GM06990 (cell line): ENCODE measurements at regions not wholly inside any gene's neighbourhood (a gene's known extent, or its start where the extent isn't known, plus 50 kb on each side); places are given as distances from the start of the nearest gene placed in this dataset.
"Not testable (repeated sequence)": the region's sequence is repeated elsewhere in the genome, so short reads cannot be mapped to it uniquely, and the experiment has no call there.

Experiments used
- DNase-seq: peaks from one replicate; pipeline ENCODE4 v3.0.0-alpha.2; 2011; ENCODE audit not compliant: insufficient read length; ENCODE audit errors: extremely low read depth
- H3K27me3 ChIP-seq: replicated peaks from 2 replicates; pipeline ENCODE4 v1.6.0; 2011; ENCODE audit warnings: low read length; ENCODE audit not compliant: control insufficient read depth, insufficient read depth
- H3K36me3 ChIP-seq: 2 replicates; pipeline ENCODE4 v1.5.1; 2011; ENCODE audit warnings: low read length; ENCODE audit not compliant: control insufficient read depth, insufficient read depth
- H3K4me3 ChIP-seq: replicated peaks from 2 replicates; pipeline ENCODE4 v1.5.1; 2011; ENCODE audit warnings: low read depth, mild to moderate bottlenecking, control low read depth, low read length
- CTCF ChIP-seq: IDR thresholded peaks from 2 replicates; pipeline ENCODE4 v1.5.1; 2011; ENCODE audit warnings: low read length, control low read depth, mild to moderate bottlenecking, inconsistent platforms; ENCODE audit not compliant: insufficient read depth, poor library complexity, severe bottlenecking

GRCh38 chr14:106069804-106070625 lies 543.6 kb downstream of the TMEM121 start:
- H3K27me3 ChIP-seq, result no peaks in the 10 kb centered on the region
- no peak overlapping the region for H3K4me3 ChIP-seq
- H3K36me3 ChIP-seq, result no peaks in the 10 kb centered on the region
- no peak for TF ChIP-seq CTCF
- DNase-seq, result no peak

GRCh38 chr14:106080922-106081321 lies 554.5 kb downstream of the TMEM121 start:
- no peak for DNase-seq
- Histone ChIP-seq H3K36me3 (no peaks in the 10 kb centered on the region), H3K27me3 (no peaks in the 10 kb centered on the region), H3K4me3 (no peak overlapping the region)
- no peak for TF ChIP-seq CTCF

- DNase-seq, H3K27me3 ChIP-seq, H3K4me3 ChIP-seq, H3K36me3 ChIP-seq: not testable (repeated sequence)
Measured at GRCh38 chr14:106081721-106082120, 555.3 kb downstream of the TMEM121 start.

- H3K4me3 ChIP-seq, result no peak overlapping the region
- no peaks in the 10 kb centered on the region for H3K27me3 ChIP-seq
- TF ChIP-seq CTCF, result no peak
- DNase-seq, result no peak
- no peaks in the 10 kb centered on the region for H3K36me3 ChIP-seq
Measured at GRCh38 chr14:106083082-106083481, 556.7 kb downstream of the TMEM121 start.

- no peak overlapping the region for H3K4me3 ChIP-seq
- no peaks in the 10 kb centered on the region for H3K27me3 ChIP-seq
- no peaks in the 10 kb centered on the region for H3K36me3 ChIP-seq
- no peak for TF ChIP-seq CTCF
- no peak for DNase-seq
Measured at GRCh38 chr14:106087837-106088236, 561.5 kb downstream of the TMEM121 start.

GRCh38 chr14:106088860-106089259 lies 562.5 kb downstream of the TMEM121 start:
- H3K27me3 ChIP-seq, DNase-seq, H3K36me3 ChIP-seq, H3K4me3 ChIP-seq: not testable (repeated sequence)

GRCh38 chr14:106094654-106095189 lies 568.3 kb downstream of the TMEM121 start:
- Histone ChIP-seq H3K36me3 (no peaks in the 10 kb centered on the region), H3K4me3 (no peak overlapping the region), H3K27me3 (no peaks in the 10 kb centered on the region)
- TF ChIP-seq CTCF, result no peak
- DNase-seq, result no peak
